ENCODE measurements at regions not wholly inside any gene's neighbourhood (a gene's known extent, or its start where the extent isn't known, plus 50 kb on each side); places are given as distances from the start of the nearest gene placed in this dataset.

DNA sequence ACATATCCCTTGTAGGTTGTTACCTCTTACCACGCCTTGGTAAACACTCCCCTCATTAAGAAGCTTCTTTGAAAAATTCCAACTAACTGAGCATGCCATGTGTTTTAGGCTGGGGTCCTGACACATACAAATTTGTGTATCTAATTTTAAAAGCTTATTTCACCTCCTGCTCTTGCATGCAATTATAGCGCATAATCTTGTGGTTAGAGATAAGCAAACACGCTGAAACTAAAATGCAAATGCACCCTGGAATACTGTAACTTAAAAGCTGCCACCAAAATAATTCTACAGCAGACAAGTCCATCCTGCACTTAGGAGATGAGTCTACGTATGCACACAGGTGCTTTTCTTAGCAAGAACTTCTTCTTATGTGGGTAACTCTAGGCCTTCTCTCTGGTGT lies 990.2 kb downstream of the TSN start:
- POLR2A ChIA-PET = no interaction called here
- H3K9me3 ChIP-seq (ENCODE audit: control insufficient read depth, insufficient read depth, low read depth, low read length) = no peaks in the 10 kb centered on the region
- no peak for TF ChIP-seq ZNF274 (IDR thresholded peaks at IDR 0.05; ENCODE audit: low read length)
- no peak for TF ChIP-seq ZNF274 (tag by site-specific recombination; IDR thresholded peaks at IDR 0.05; ENCODE audit: borderline replicate concordance)
- H3K4me3 ChIP-seq (ENCODE audit: low read depth, low read length) = no peak overlapping the region
- no peaks in the 10 kb centered on the region for H3K36me3 ChIP-seq (ENCODE audit: control insufficient read depth in 2 of 2, insufficient read depth in 1 of 2, low read length in 2 of 2)
- CTCF ChIA-PET = no interaction called here
- no peak overlapping the region for H3K27ac ChIP-seq (ENCODE audit: extremely low read depth, low read depth, low read length)
- H3K4me1 ChIP-seq (ENCODE audit: control insufficient read depth, insufficient read depth, low read length) = no peaks in the 10 kb centered on the region

- ChIA-PET POLR2A (no interaction called here), CTCF (no interaction called here)
Measured at GRCh38 chr2:122747670-122748069, 992.2 kb downstream of the TSN start.

DNA sequence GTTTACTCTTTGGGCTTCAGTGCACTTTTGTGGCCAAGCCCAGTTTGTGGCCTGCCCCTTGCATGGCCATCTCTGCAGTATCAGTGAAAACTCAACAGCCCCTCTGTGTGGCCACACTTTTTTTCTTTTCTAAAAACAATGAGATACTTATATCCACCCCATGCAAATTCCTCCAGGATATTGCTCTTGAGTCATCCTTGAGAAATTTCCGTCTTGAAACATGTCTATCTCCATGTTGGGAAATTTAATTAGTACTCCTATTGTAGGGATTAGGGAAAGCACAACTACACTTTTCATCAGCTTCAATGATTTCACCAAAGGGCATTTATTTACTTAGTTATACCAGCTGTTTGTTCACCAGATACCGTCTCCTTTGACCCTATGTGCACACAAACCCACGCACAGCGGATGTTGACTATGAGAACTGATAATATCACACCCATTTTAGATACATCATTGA lies 993.1 kb downstream of the TSN start:
- ChIA-PET POLR2A (no interaction called here), CTCF (no interaction called here)
- no peaks in the 10 kb centered on the region for H3K4me1 ChIP-seq (ENCODE audit: control insufficient read depth, insufficient read depth, low read length)
- TF ChIP-seq ZNF791 (tag by site-specific recombination; IDR thresholded peaks at IDR 0.05) = no peak
- no peak for TF ChIP-seq ZNF157 (tag by site-specific recombination; IDR thresholded peaks at IDR 0.05)
- no peak for TF ChIP-seq ZBTB21 (tag by site-specific recombination; IDR thresholded peaks at IDR 0.05)
- TF ChIP-seq, protein P1, sequence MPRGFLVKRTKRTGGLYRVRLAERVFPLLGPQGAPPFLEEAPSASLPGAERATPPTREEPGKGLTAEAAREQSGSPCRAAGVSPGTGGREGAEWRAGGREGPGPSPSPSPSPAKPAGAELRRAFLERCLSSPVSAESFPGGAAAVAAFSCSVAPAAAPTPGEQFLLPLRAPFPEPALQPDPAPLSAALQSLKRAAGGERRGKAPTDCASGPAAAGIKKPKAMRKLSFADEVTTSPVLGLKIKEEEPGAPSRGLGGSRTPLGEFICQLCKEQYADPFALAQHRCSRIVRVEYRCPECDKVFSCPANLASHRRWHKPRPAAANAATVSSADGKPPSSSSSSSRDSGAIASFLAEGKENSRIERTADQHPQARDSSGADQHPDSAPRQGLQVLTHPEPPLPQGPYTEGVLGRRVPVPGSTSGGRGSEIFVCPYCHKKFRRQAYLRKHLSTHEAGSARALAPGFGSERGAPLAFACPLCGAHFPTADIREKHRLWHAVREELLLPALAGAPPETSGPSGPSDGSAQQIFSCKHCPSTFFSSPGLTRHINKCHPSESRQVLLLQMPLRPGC (tag by site-specific recombination; IDR thresholded peaks at IDR 0.05) = no peak
- H3K9me3 ChIP-seq (ENCODE audit: control insufficient read depth, insufficient read depth, low read depth, low read length) = no peaks in the 10 kb centered on the region
- H3K36me3 ChIP-seq (ENCODE audit: control insufficient read depth in 2 of 2, insufficient read depth in 1 of 2, low read length in 2 of 2) = no peaks in the 10 kb centered on the region
- H3K27ac ChIP-seq (ENCODE audit: extremely low read depth, low read depth, low read length) = no peak overlapping the region
- H3K4me3 ChIP-seq (ENCODE audit: low read depth, low read length) = no peak overlapping the region

More at GRCh38 chr2:122747670-122748069, 992.2 kb downstream of the TSN start:
- no peak overlapping the region for H3K27ac ChIP-seq (ENCODE audit: extremely low read depth, low read depth, low read length)
- TF ChIP-seq MZF1 (tag by site-specific recombination; IDR thresholded peaks at IDR 0.05; ENCODE audit: borderline replicate concordance) (no peak), ZNF391 (tag by site-specific recombination; IDR thresholded peaks at IDR 0.05; ENCODE audit: borderline replicate concordance, low read depth) (no peak), ZNF292 (tag by site-specific recombination; IDR thresholded peaks at IDR 0.05; ENCODE audit: borderline replicate concordance, low read depth) (no peak), ZNF544 (tag by site-specific recombination; IDR thresholded peaks at IDR 0.05) (no peak), ZNF239 (tag by site-specific recombination; IDR thresholded peaks at IDR 0.05) (no peak), ZBTB8A (tag by site-specific recombination; IDR thresholded peaks at IDR 0.05) (no peak), ZNF768 (tag by site-specific recombination; IDR thresholded peaks at IDR 0.05) (no peak), ZNF23 (tag by site-specific recombination; IDR thresholded peaks at IDR 0.05; ENCODE audit: borderline replicate concordance) (no peak), ZNF146 (tag by site-specific recombination; IDR thresholded peaks at IDR 0.05) (no peak), ZNF585B (tag by site-specific recombination; IDR thresholded peaks at IDR 0.05) (no peak), ZNF132 (tag by site-specific recombination; IDR thresholded peaks at IDR 0.05; ENCODE audit: borderline replicate concordance) (no peak), ZNF555 (tag by site-specific recombination; conservative IDR thresholded peaks at IDR 0.05) (no peak), ZNF19 (tag by site-specific recombination; IDR thresholded peaks at IDR 0.05; ENCODE audit: low read depth) (no peak), ZNF510 (tag by site-specific recombination; IDR thresholded peaks at IDR 0.05; ENCODE audit: insufficient replicate concordance) (no peak), SALL2 (tag by site-specific recombination; IDR thresholded peaks at IDR 0.05; ENCODE audit: borderline replicate concordance) (no peak), ZNF121 (tag by site-specific recombination; IDR thresholded peaks at IDR 0.05) (no peak), ZBTB26 (tag by site-specific recombination; optimal IDR thresholded peaks at IDR 0.05) (no peak), GFI1B (tag by site-specific recombination; IDR thresholded peaks at IDR 0.05) (no peak), ZNF76 (tag by site-specific recombination; IDR thresholded peaks at IDR 0.05; ENCODE audit: borderline replicate concordance, low read depth) (no peak)
- TF ChIP-seq, protein P2, sequence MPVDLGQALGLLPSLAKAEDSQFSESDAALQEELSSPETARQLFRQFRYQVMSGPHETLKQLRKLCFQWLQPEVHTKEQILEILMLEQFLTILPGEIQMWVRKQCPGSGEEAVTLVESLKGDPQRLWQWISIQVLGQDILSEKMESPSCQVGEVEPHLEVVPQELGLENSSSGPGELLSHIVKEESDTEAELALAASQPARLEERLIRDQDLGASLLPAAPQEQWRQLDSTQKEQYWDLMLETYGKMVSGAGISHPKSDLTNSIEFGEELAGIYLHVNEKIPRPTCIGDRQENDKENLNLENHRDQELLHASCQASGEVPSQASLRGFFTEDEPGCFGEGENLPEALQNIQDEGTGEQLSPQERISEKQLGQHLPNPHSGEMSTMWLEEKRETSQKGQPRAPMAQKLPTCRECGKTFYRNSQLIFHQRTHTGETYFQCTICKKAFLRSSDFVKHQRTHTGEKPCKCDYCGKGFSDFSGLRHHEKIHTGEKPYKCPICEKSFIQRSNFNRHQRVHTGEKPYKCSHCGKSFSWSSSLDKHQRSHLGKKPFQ (tag by site-specific recombination; IDR thresholded peaks at IDR 0.05) = no peak
- H3K4me3 ChIP-seq (ENCODE audit: low read depth, low read length) = no peak overlapping the region
- H3K36me3 ChIP-seq (ENCODE audit: control insufficient read depth in 2 of 2, insufficient read depth in 1 of 2, low read length in 2 of 2) = no peaks in the 10 kb centered on the region
- no peaks in the 10 kb centered on the region for H3K4me1 ChIP-seq (ENCODE audit: control insufficient read depth, insufficient read depth, low read length)
- H3K9me3 ChIP-seq (ENCODE audit: control insufficient read depth, insufficient read depth, low read depth, low read length) = no peaks in the 10 kb centered on the region
